ENCODE measurements at regions not wholly inside any gene's neighbourhood (a gene's known extent, or its start where the extent isn't known, plus 50 kb on each side); places are given as distances from the start of the nearest gene placed in this dataset.

DNA sequence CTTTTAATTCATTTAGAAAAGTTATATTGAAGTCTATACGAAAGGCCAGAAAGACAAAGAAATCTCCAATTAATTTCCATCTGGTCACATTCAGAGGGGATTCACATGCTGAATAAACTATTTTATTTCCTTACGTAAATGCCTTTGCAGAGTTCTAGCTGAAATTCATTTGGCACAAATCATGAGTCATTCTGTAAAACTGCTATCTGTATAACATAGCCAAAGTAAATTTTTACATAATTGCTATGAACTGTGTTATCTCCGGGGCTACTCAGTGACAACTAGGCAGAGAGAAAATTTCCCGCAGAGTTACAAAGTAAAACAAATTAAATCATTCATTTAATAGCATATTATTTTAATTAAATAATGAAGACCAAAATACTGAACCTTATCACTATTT is 463.2 kb upstream of the ADAMTS16 start:
- TF ChIP-seq ELF4 (IDR thresholded peaks at IDR 0.05) = no peak
- TF ChIP-seq HDGF (IDR thresholded peaks at IDR 0.05; ENCODE audit: borderline replicate concordance) = no peak
- no peak for TF ChIP-seq FOXK2 (IDR thresholded peaks at IDR 0.05)
- no peak for TF ChIP-seq SUZ12 (IDR thresholded peaks at IDR 0.05)
- TF ChIP-seq, protein P1, sequence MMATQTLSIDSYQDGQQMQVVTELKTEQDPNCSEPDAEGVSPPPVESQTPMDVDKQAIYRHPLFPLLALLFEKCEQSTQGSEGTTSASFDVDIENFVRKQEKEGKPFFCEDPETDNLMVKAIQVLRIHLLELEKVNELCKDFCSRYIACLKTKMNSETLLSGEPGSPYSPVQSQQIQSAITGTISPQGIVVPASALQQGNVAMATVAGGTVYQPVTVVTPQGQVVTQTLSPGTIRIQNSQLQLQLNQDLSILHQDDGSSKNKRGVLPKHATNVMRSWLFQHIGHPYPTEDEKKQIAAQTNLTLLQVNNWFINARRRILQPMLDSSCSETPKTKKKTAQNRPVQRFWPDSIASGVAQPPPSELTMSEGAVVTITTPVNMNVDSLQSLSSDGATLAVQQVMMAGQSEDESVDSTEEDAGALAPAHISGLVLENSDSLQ (IDR thresholded peaks at IDR 0.05) = no peak
- no peak for TF ChIP-seq FOXA1 (IDR thresholded peaks at IDR 0.05)
- no peak for TF ChIP-seq FOXM1 (IDR thresholded peaks at IDR 0.05; ENCODE audit: borderline replicate concordance)

Measured in HEK293T (cell line).